ENCODE measurements at regions not wholly inside any gene's neighbourhood (a gene's known extent, or its start where the extent isn't known, plus 50 kb on each side); places are given as distances from the start of the nearest gene placed in this dataset.
A peak's percentile ranks its signal among the peaks of the same experiment; 100 is the strongest.

GRCh38 chr4:126216611-126217010 lies 901.9 kb downstream of the FAT4 start:
- no peak for DNase-seq (ENCODE audit: low read depth in 2 of 2)

GRCh38 chr4:126221282-126221681 lies 906.5 kb downstream of the FAT4 start:
- no peak for DNase-seq (ENCODE audit: low read depth in 2 of 2)

DNA sequence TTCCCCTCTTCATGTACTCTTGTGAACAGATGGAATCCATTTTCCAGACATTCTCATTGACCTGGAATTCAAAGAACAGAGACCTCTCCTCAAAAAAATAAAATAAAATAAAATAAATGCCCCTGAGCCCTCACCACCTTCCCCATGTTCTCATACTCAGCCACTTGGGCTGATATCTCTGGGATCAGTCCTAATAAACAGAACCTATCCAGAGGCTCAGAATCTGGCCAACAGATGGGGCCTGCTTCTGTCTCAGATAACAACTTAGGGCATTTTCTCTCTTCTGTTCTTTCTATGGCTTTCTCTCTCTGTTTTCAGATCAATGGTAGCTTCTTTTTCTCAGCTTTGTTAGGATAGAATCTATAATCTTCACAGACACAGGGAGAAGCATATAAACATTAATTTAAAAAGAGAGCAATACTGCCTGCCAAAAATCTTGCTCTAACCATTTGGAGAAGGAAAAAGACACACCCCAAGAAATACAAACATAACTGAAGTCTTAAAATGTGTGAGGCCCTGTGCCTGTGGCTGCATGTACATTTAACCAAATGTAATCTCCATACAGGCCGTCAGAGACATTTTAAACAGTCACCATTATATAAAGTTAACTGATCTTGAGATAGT lies 907.1 kb downstream of the FAT4 start:
- DNase-seq (ENCODE audit: low read depth in 2 of 2), result no peak

DNA sequence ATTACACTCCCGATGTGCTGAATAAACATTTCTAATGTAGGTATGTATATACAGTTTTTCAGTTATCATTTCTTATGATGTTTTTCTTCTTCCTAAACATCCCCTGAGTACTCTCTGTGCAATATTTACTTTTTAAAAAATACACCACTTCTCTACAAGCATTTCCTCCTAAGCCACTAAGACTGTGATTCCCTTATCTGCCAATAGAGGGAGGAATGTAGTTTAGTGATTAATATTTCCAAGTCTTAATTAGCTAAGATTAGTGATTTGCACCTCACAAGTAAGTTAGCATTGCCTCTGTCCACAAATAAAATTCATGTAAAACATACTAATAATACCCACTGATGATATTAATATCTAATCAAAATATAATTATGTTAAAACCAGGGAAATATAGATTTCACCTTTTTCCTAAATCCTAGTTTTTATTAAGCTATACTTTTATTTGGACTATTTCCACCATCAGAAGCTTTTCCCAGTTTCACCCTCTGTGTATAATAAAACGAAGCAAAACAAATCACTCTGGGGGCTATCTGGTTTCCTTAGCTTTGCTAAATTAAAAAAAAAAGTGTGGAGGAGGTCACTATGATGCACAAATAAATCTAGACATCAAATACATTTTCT lies 909.1 kb downstream of the FAT4 start:
- peak in 1 of 2 donors; percentile 28 for DNase-seq (ENCODE audit: low read depth in 2 of 2)

GRCh38 chr4:126227428-126227827 lies 912.7 kb downstream of the FAT4 start:
- DNase-seq (ENCODE audit: low read depth in 2 of 2), result no peak

DNA sequence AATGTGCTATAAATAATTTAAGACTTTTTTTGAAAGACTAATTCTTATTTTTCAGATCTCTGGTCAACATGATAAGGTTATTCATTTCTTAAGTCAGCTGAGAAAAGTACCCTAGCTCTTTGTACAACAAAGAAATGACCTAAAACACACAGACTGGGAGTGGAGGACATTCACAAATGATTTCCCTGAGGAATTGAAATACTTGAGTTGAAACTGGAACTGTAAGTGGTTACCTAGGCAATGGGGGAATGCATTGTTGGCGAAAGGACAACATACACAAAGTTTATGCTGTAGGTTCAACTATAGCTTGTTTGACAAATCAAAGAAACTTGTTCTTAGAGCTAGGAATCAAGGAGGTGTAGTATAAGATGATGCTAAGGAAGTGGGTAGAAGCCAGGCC lies 915.5 kb downstream of the FAT4 start:
- DNase-seq (ENCODE audit: low read depth in 2 of 2), result no peak

- DNase-seq (ENCODE audit: low read depth in 2 of 2), result no peak
These were observed 918.7 kb downstream of the FAT4 start for GRCh38 chr4:126233483-126233882.

DNA sequence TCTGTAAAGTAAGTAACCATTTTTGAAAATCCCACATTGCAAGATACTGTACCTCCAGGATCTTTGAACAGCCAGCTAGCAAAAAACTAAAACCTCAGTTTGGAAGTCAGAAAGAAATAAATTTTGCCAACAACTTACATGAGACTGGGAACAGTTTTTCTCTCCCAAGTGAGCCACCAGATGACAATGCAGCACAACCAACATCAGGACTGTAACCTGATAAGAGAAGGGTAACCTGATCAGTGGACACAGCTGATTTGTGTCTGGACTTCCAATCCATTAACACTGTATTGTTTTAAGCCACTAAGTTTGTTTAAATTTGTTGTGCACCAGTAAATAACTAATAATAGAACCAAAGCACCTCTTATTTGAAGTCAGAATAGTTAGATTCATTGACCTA lies 923.3 kb downstream of the FAT4 start:
- DNase-seq (ENCODE audit: low read depth in 2 of 2), result no peak

- DNase-seq (ENCODE audit: low read depth in 2 of 2), result no peak
These were observed 926.9 kb downstream of the FAT4 start for GRCh38 chr4:126241634-126242033.

- DNase-seq (ENCODE audit: low read depth in 2 of 2), result peak in 1 of 2 donors; percentile 32
These were observed 928.1 kb downstream of the FAT4 start for GRCh38 chr4:126242679-126243390.

DNA sequence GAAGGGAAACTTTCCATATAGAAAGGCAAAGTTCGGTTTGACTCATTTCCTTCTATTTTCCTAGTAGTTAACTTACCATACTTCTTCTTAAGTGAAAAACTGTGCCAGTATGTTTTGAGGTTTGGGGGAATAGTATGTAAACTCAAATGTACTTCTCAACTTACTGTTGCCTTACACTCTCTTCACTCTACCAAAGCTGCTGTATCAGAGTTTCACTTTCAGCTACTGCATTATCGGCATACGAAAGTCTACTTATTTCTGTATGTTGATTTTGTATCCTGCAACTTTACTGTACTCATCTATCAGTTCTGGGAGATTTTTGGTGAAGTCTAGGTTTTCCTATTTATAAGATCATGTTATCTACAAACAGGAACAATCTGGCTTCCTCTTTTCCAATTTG lies 932.7 kb downstream of the FAT4 start:
- DNase-seq (ENCODE audit: low read depth in 2 of 2), result peak in 1 of 2 donors; percentile 3

DNA sequence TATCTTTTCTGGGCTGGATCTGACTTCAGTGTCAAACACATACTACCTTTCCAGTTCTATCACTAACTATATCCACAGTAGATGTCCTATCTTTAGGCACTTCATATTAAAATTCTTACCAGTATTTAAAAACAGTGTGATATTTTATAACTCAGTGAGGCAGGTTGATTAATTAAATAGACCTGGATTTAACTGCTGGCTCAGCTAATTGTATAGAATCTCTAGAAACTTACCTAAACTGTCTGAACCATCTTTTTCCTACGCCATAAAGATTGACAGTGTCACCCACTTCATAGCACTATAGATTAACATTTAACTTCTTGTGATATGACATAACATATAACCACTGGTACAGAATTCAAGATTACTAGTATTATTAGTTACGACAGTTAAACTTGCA lies 935.3 kb downstream of the FAT4 start:
- DNase-seq (ENCODE audit: low read depth in 2 of 2), result no peak

- no peak for DNase-seq (ENCODE audit: low read depth in 2 of 2)
These were observed 936.4 kb downstream of the FAT4 start for GRCh38 chr4:126251169-126251568.

- no peak for DNase-seq (ENCODE audit: low read depth in 2 of 2)
These were observed 947.9 kb downstream of the FAT4 start for GRCh38 chr4:126262665-126263064.

DNA sequence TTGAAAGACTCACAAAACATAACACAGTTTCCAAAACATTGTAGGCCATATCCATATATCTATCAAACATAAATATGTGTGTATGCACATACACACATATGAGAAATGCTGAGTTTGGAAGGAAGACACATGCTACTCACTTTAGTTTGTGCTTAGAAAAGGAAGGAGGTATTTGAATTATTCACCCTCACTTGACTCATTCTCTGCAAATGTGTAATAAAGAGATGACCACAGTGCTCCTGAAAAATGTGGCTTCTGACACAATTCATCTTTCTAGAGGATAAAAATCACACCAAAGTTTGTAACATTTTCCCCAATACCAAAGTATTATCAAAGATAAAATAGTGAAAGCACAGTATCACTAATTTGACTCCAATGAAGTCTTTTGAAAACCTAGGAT lies 950.1 kb downstream of the FAT4 start:
- DNase-seq (ENCODE audit: low read depth in 2 of 2), result no peak

DNA sequence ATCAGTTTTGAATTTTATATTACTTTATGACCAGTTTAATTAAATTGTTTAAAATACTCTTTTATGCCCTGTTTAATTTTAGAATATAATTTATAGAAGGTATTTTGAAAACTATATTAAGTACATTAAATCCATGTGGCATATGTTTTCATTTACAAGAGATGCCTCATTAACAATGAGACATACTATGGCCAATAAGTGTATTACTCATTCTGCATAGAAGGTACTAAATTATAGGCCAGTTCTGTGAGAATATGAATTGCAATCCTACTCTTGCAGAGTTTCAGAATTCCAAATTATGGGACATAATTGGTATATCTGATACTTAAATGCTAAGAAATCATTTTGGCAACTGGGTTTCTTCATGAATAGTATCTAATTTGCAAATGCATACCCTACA lies 951.1 kb downstream of the FAT4 start:
- DNase-seq (ENCODE audit: low read depth in 2 of 2), result no peak

- DNase-seq (ENCODE audit: low read depth in 2 of 2), result no peak
These were observed 952.9 kb downstream of the FAT4 start for GRCh38 chr4:126267689-126268088.

DNA sequence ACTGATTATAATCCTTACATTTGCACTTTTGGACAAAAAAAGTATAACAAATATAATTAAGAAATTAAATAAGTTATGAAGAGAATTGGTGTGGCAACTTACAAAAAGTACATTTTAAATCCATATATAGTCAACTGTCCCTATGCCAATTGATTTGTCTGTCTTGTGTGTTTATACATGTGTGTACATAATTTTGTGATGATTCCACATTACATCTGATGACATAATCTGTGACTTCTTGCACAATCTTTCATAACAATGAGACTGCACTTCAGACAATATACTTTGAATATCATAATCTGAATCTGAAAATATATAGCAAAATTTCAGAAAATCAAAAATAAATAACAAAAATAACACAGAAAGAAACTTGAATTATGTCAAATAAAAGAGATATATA lies 953.4 kb downstream of the FAT4 start:
- DNase-seq (ENCODE audit: low read depth in 2 of 2), result no peak

GRCh38 chr4:126269106-126269505 lies 954.4 kb downstream of the FAT4 start:
- no peak for DNase-seq (ENCODE audit: low read depth in 2 of 2)

DNA sequence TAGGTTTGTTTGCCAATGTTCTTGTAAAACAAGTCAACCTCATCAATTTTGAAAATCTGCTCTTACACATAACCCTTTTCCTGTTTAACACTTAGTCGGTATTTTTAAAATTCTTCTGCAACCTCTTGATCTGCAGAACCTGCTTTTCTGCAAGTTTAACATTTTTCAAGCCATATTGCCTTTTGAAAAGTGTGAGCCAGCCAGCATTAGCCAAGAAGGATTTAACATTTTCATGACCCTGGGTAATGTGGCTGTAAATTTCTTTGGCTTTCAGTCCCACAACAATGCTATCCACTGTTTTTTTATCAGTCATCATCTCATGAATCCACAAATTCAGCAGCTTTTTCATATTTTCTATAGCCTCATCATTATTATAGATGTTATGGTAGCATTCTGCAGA lies 956.5 kb downstream of the FAT4 start:
- no peak for DNase-seq (ENCODE audit: low read depth in 2 of 2)

GRCh38 chr4:126273746-126274145 lies 959.0 kb downstream of the FAT4 start:
- no peak for DNase-seq (ENCODE audit: low read depth in 2 of 2)

GRCh38 chr4:126291886-126292285 lies 977.1 kb downstream of the FAT4 start:
- DNase-seq (ENCODE audit: low read depth in 2 of 2), result no peak

- no peak for DNase-seq (ENCODE audit: low read depth in 2 of 2)
These were observed 983.5 kb downstream of the FAT4 start for GRCh38 chr4:126298271-126298670.

All from dermis microvascular lymphatic vessel endothelial cell (primary cell).